ENCODE measurements at regions not wholly inside any gene's neighbourhood (a gene's known extent, or its start where the extent isn't known, plus 50 kb on each side); places are given as distances from the start of the nearest gene placed in this dataset.

DNA sequence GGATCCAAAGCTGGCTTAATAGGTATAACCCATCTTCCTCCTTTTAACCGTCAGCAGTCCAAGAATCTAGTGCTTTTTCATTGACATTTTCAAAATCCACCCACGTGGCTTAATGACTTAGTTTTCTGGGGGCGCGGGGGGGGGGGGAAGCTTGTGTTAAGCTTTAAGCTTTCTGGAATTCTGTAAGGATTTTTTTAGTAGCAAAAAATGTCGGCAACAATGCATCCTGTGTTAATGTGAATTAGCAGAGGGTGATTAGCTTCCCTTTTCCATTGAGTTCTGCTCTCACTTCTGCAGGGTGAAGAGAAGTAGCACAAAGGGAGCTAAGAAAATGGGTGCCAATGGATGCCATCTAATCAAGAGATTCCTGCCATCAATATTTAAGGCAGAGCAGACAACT is 348.2 kb downstream of the SAMD5 start:
- DNase-seq (ENCODE audit: low spot score) = no peak

DNA sequence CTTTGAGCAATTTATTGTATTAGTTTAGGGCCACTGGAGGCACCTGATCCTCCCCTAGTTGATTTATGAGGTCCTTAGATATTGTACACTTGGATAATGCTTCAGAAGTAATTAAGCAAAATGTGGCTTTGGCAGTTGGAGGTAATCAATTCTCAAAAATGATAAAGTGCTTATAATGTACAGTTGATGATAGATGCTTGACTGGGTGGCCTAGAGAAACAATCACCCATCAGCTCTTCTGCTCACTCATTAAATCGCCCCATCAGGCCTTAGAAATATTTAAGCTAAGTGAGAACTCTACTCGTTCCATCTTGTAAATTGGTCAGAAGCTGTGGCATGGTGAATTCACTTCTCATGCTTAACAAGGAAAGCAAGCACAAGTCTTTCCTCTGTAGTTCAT is 349.9 kb downstream of the SAMD5 start:
- DNase-seq (ENCODE audit: low spot score) = no peak

DNA sequence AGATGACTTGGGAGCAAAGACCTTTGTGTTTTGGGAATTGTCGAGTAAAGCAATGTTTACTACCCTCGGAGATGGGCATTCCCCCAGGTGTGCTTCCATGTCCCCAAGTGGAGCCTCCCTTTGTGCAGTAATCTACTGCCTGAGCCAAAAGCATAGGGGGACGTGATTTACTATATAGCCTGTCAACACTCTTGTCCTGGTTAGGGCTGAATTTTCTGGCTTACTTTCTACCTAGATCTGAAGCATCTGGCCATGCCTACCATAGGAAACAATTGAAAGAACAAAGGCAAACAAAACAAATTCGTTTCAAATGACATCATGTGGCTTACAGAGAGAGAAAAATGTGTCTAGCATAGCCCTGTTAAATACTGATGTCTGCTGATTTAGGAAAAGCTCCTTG is 350.6 kb downstream of the SAMD5 start:
- DNase-seq (ENCODE audit: low spot score) = no peak

DNA sequence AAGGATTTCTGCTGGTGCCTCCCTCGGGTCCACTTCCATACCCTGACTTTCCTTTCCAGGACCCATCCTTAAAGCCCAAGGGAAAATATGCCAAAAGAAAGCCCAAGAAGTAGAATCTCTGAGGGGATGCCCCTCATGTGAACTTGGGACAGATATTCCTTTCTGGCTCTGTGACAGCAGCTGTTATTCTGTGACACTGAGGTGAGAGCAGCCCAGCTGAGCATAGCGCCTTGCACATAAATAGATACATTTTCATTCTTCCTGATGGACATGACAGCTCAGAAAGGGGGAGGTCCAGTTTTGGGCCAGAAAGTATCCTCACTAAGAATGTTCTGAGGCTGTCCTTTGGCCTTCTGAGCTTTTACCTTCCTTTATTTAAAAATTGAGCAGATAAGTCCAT is 353.2 kb downstream of the SAMD5 start:
- no peak for DNase-seq (ENCODE audit: low spot score)

DNA sequence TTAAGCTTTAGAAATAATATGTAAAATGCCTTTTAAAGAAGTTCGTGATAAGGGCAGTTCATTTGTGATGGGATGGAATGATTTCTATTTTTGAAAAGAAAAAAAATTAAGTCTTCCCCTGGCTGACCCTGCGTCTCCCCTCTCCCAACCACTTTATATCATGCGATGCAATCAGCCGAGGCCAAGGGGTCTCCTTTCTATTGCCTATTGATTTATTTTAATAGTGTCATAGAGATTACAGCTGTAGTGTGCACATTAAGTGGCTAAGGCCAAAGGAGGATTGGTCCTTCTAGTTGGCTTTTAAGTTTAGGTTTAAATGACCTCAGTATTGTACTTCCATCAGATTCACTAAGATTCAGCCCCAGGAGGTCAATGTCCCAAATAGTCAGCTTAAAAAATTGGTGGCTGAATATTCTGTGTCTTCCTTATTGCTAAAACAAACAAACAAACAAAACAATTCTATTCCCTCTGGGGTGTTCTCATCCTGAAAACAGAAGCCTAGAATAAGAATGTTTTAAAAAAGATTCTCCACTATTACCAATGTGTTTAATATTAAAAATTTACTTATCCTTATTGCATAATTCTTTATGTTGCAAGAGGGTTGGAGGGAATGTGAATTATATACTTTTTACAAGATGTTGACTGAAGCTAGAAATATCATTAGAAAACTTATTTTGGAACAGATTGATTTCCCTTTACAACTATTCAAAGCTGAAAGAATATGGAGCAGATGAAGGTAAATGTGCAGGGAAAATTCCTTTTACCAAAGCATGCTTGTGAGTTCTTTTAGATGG is 359.1 kb downstream of the SAMD5 start:
- no peak for DNase-seq (ENCODE audit: low spot score)

DNA sequence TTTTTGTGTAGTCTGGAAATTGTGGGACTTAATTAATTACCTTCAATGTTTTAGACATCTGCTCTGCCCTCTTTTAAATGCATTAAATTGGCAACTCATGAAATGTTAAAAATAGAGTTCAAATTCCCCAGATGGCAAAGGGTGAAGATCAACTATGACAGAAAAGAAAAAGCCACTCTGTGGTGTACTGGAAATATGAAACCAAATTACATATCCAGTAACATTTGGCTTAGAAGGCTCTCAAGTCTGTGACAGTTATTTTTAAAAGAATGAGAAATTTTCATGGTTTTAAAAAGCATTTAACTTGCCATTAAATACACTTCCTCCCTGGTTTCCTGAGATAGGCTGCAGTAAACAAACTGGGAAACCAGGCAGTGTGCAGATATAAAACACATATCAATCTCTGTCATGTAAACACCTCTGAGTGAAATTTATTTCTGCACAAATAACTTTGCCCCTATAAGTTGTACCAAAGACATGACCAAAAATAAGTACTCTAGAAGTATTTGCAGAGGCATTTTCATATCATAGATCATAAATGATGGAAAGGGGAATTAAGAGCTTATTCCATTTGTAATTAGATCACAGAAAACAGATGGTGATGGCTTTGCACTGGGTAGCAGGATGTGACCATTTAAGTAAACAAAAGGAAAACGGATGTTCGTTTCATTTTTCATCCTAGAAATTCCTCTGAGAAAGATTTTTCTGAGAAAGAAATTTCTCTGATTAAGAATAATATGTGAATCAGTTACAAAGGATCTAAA is 360.1 kb downstream of the SAMD5 start:
- DNase-seq (ENCODE audit: low spot score) = no peak

DNA sequence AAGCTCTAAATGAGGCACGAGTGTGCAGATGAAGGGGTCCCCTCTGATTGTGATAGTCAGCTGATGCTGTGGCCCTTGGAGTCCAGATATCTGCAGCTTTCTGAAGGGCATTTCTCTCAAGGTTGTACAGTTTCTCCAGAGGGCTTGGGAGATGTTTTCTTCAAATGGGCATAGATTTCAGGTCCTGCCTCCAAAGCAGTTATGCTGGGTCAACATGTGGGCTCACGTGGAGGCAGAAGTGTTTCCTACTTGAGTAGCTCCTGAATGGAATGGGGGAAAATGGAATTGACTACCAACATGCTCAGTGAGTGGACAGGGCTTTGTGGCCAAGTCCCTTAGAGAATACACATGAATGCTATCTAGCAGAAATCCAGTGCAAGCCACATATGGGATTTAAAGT is 360.7 kb downstream of the SAMD5 start:
- DNase-seq (ENCODE audit: low spot score) = no peak

DNA sequence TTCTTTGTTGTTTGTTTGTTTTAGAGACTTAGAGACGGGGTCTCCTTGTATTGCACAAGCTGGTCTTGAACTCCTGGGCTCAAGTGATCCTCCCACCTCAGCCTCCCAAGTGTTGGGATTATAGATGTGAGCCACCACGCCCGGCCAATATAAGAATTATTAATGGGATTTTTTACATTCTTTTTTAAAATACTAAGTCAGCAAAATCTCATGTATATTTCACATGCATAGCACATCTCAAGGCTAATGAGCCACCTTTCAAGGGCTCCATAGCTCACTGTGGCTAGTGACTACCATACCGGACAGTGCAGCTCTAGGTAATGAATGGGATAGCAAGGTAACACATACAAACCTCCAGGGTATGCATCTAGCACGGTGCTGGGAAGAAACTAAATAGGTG is 361.4 kb downstream of the SAMD5 start:
- no peak for DNase-seq (ENCODE audit: low spot score)

DNA sequence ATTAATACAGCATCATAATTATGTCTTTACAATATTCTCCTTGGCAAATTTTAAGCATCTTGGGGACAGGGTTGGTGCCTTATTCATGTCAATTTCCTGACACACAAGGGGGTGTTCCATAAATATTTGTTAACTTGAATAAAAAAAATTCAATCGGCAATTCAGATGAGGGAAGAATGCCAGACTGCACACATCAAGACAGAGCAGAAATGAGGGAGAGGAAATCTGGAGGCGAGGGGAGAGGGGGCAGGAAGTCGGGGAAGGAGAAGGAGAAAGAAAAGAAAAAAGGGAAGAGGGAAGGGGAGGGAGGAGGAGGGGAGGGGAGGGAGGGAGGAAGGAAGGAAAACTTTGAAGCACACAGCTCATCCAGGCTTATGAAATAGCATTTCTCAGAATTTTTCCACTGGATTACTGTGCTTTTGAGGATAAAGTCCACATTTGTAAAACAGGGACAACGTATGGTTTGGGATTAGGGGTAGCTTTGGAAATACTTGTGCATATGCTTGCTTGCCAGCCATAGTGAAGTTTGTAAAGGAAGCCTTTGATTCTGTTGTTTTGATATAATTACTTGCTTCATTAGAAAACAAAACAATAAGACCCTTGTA is 362.1 kb downstream of the SAMD5 start:
- no peak for DNase-seq (ENCODE audit: low spot score)

DNA sequence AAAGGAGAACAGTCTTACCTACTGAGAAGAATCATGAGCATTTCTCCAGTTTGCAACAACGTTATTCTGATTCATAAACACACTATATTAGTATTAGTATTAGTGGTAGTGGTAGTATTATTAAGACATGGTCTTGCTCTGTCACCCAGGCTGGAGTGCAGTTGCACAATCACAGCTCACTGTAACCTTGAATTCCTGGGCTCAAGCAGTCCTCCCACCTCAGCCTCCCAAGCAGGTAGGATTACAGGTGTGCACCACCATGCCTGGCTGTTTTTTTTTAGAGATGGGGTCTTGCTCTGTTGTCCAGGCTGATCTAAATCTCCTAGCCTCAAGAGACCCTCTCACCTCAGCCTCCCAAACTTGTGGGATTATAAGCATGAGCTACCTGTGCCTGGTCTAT is 363.5 kb downstream of the SAMD5 start:
- no peak for DNase-seq (ENCODE audit: low spot score)

DNA sequence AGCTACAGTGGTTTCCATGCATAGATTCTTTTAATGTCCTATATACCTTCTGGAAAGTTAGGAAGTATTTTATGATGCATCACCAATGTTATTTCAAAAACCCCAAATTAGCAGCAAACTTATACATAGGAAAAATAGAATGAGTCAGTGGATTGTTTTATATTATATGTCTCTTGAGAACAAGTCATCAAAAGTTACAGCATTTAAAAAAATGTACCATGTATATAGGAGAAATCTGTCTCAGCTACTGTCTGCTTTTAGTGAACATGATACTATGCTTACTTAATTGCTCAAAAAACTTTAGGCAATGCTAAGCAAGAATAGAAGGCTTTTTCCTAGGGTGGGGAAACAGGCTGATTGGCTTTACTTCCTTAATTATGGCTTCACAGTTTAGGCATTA is 365.3 kb downstream of the SAMD5 start:
- no peak for DNase-seq (ENCODE audit: low spot score)

DNA sequence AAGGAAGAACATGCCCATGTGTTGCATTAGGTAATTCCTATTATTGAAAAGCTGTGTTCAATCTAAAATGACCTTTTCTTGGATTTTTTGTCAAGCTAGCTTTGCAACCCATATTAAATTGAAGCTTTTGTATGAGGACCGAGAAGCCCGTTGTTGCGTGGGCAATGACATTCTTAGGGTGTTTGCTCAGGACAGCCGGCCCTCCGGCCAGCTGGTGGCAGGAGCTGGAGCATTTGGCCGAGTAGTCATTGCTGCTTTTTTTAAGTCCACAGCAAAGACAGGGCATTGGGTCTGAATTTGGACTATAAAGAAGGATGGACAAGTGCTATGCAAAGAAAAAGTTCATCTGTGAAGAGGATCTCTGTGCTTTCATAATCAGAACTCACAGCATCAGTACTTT is 365.8 kb downstream of the SAMD5 start:
- no peak for DNase-seq (ENCODE audit: low spot score)

DNA sequence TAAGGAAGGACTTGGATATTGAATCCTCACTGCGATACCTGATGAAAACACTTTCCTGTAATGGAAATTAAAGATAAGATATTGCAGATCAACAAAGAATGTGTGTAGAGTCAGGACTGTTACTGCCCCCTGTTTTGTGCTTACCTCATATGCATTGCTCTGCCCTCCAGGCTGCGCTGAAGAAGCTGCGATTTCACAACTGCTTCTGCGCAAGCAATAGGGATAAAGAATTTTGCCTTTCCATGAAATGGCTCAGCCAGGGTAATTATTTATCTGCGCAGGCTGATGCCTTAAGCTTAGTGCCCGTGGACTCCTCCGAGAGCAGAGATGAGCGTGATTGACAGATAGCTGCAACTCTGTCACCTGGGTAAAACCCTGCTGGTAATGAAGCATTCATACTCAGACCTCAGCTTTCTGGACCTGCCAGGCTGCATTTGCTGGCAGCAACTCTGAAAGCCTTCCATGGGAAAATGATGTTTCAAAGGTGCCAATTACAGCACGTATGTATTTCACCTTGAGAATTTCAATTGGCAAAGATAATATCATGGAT is 370.6 kb downstream of the SAMD5 start:
- no peak for DNase-seq (ENCODE audit: low spot score)

DNA sequence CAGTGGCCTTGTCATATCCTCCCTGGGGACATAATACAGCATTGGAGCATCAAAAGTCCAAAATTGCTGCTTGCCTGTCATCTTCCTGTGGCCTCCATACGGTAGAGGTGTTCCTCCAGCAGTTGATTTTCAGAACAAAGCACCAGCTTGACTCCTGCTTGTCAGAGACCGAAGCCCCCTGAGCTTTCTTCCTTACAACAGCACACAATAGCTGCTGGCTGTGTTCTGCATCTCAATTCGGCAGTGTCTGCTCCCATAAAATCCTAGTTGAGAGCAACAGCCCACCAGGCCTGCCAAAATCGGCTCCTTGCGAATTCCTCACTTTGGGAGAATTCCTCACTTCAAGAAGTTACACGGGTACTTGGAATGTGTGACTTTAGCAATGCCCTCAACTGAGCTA is 372.9 kb downstream of the SAMD5 start:
- no peak for DNase-seq (ENCODE audit: low spot score)

DNA sequence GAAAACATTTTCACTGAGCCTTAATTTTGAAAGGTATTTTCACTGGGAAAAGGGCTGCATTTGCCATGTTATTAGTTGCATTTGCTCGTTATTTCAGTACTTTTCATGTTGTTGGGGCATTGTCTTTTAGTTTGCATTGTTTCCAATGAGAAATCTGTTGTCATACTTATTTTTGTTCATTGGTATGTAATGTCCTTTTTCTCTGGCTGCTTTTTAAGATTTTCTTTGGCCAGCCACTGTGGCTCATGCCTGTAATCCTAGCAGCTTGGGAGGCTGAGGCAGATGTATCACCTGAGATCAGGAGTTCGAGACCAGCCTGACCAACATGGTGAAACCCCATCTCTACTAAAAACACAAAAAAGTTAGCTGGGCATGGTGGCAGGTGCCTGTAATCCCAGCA is 379.9 kb downstream of the SAMD5 start:
- no peak for DNase-seq (ENCODE audit: low spot score)

DNA sequence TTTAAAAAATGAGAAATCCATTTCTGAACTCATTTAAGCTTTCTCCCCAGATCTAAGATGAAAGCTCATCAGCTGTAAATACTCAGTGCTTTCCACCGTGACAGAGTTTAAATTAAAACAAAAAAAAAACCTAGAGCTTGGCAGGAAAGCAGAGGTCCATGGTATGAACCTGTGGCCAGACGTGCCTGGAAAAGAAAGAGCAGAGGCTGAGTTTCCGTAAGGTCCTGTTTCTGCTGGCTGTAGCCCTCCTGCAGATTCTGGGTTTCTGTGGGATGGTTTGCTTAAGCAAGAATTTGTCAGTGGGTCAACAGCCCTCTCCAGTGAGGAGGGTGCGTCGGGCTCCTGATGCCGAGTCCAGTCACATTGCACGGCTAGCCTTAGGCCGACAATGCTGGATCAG is 383.2 kb downstream of the SAMD5 start:
- DNase-seq (ENCODE audit: low spot score) = no peak

DNA sequence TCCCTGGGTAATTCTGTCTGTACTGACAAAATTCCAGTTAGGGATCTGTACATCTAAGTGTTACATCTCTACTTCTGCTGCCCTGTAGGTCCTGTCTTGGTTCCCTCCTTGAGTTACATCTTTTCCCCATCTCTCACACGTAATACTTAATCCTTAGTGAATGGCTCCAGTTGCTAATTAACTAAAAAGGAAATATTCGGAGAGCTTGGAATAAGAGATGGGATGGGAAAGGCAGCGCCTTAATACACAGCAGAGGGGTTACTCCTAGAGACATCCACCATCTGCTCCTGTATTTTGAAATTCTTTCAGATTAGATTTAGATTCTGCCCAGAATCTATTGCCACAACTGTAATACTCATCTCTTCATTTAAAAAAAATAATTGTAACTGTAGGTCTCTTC is 384.0 kb downstream of the SAMD5 start:
- no peak for DNase-seq (ENCODE audit: low spot score)

DNA sequence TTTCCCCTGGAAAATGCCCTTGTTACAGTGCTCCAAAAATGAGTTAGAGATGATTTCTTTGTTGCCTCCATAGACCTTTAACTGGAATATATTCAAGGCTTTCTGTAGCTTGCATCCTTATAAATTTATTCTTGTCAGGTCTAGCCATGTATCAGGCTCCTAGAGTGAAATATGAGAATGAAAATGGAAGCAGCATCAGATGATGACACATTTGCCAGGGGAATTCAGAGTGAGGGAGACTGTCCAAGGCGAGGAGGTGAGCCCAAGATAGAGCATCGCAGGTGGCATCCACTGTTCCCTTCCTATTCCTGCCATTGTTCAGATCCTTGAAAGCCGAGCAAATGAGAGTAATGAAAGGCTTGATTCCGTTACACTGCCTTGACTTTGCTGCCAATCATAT is 386.8 kb downstream of the SAMD5 start:
- no peak for DNase-seq (ENCODE audit: low spot score)

DNA sequence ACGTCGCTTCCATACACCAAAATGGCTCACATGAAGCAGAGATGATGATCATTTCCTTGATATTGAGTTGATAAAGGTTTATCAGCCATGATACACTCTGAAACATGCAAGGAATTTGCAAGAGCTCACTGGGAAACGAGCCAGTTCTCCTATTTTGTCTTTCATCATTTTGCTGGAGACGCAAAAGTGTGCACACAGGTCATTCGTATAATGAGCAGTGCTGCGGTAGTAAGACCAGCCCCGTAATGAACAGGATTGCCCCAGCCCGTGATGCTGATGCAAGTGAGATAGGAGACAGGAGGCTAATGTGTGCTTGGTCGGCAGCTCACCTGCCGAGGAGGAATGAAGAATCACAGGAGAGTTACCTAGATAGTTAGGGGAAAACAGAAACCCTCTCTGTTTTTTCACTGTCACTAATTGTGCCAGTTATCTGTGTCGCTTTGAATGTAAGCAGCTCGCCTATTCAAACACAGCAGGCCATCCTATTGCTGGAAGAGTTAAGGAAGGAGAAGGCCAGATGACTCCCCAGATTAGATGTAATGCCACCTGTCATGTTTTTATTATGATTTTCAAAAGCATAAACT is 391.8 kb downstream of the SAMD5 start:
- no peak for DNase-seq (ENCODE audit: low spot score)

DNA sequence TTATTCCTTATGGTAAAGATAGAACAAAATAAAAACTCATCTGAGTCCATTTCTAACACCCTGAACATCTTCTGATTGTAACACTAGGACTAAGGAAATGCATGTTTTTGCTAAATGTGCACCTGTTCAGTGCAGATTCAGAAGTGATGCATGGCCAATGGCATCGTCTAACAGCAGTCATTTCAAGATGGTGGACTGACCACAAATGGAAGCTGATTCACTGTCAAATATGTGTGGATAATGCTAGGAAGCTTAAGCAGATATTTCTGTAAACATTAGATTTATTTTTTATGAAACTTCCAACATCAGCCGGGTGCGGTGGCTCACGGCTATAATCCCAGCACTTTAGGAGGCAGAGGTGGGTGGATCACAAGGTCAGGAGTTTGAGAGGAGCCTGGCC is 394.8 kb downstream of the SAMD5 start:
- no peak for DNase-seq (ENCODE audit: low spot score)

DNA sequence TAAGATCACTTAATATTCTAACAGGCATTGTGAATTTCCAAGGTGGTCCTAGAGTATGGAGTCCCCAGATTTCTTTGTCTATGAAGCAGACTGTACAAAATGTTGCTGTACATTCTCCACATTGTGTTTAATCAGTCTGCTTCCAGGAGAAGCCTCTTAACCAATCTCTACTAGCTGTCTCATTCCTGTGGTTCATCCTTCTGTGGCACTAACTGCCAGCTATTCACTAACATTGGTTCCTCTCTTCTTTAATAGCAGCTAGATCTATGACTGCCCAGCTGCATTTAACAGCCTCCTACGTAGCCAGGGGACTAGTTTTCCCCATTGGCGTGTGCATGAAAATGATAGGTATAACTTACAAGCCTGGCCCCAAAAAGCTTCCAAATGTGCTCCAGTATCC is 395.4 kb downstream of the SAMD5 start:
- DNase-seq (ENCODE audit: low spot score) = no peak

DNA sequence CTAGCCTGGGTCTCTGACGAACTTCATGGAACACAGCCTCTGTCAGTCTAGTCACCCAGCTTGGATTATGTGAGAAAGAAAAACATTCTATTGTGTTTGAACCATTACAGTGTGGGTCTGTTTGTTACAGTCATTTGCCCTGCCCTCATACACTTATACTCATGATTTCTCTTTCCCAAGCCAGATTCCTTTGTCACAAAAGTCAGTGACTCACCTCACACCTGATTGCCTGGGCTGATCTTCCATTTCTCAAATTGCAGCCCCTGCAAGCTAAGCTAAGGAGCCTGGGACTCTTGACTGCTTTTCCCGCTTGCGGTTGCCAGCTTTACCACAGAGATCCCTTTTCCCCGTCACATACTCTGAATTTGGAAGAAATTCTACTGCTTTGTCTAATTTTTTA is 395.9 kb downstream of the SAMD5 start:
- no peak for DNase-seq (ENCODE audit: low spot score)
